T-helper 2 cell treated with Interferon-gamma antibody and Interleukin-4, amounts not matched to agents 5 μg/mL and 100 μg/mL, for 36 hours (primary cell): ENCODE measurements at regions not wholly inside any gene's neighbourhood (a gene's known extent, or its start where the extent isn't known, plus 50 kb on each side); places are given as distances from the start of the nearest gene placed in this dataset.
"Not testable (repeated sequence)": the region's sequence is repeated elsewhere in the genome, so short reads cannot be mapped to it uniquely, and the experiment has no call there.

ENCODE experiments used
- DNase-seq: peaks from one replicate; pipeline ENCODE4 v3.0.0; 2021; ENCODE audit warnings: low spot score
- H3K27ac Mint-ChIP-seq: one replicate; pipeline ENCODE4 v1.8.0; 2021; ENCODE audit warnings: mild to moderate bottlenecking, mixed read lengths
- H3K27me3 Mint-ChIP-seq: one replicate; pipeline ENCODE4 v1.8.0; 2021; ENCODE audit warnings: low read depth, mixed read lengths
- H3K36me3 Mint-ChIP-seq: one replicate; pipeline ENCODE4 v1.8.0; 2021; ENCODE audit warnings: low read depth, mixed read lengths
- H3K4me1 Mint-ChIP-seq: one replicate; pipeline ENCODE4 v1.8.0; 2021; ENCODE audit warnings: low read depth, mixed read lengths
- H3K4me3 Mint-ChIP-seq: one replicate; pipeline ENCODE4 v1.8.0; 2022; ENCODE audit warnings: mild to moderate bottlenecking, moderate library complexity, mixed read lengths
- H3K9me3 Mint-ChIP-seq: one replicate; pipeline ENCODE4 v1.8.0; 2021; ENCODE audit warnings: mixed read lengths

DNA sequence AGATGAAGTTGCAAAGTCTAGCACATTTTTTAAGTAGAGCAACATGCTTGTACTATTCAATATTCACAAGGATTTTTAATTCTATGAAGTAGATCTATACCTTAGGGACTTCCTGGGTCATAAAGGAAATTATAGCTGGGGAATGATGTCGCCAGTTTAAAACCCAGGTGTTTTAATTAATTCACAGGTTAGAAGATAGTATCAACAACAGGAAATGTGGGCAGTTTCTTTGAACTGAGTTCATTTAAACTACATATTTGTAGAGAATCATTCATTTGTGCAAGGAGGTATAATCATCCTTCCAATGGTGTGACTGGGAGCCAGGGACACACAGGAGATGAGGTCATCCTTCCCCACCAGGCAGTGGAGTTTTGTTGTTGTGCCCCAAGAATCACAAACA is 181.3 kb upstream of the KLF3 start:
- Mint-ChIP-seq H3K9me3 (peaks cover 3% of the 10 kb centered on the region), H3K4me3 (no peak overlapping the region), H3K27ac (no peak overlapping the region), H3K27me3 (peaks cover 12% of the 10 kb centered on the region), H3K36me3 (no peaks in the 10 kb centered on the region), H3K4me1 (peaks cover 6% of the 10 kb centered on the region)
- no peak for DNase-seq

DNA sequence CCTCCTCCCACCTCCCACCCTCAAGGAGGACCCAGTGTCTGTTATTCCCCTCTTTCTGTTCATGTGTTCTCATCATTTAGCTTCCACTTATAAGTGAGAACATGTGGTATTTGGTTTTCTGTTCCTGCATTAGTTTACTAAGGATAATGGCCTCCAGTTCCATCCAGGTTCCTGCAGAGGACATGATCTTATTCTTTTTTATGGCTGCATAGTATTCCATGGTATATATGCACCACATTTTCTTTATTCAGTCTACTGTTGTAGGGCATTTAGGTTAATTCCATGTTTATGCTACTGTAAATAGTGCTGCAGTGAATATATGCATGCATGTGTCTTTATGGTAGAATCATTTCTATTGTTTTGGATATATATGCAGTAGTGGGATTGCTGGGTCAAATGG is 180.4 kb upstream of the KLF3 start:
- H3K4me1 Mint-ChIP-seq, H3K4me3 Mint-ChIP-seq, H3K9me3 Mint-ChIP-seq, DNase-seq, H3K36me3 Mint-ChIP-seq, H3K27ac Mint-ChIP-seq: not testable (repeated sequence)
- peaks cover 12% of the 10 kb centered on the region for H3K27me3 Mint-ChIP-seq

DNA sequence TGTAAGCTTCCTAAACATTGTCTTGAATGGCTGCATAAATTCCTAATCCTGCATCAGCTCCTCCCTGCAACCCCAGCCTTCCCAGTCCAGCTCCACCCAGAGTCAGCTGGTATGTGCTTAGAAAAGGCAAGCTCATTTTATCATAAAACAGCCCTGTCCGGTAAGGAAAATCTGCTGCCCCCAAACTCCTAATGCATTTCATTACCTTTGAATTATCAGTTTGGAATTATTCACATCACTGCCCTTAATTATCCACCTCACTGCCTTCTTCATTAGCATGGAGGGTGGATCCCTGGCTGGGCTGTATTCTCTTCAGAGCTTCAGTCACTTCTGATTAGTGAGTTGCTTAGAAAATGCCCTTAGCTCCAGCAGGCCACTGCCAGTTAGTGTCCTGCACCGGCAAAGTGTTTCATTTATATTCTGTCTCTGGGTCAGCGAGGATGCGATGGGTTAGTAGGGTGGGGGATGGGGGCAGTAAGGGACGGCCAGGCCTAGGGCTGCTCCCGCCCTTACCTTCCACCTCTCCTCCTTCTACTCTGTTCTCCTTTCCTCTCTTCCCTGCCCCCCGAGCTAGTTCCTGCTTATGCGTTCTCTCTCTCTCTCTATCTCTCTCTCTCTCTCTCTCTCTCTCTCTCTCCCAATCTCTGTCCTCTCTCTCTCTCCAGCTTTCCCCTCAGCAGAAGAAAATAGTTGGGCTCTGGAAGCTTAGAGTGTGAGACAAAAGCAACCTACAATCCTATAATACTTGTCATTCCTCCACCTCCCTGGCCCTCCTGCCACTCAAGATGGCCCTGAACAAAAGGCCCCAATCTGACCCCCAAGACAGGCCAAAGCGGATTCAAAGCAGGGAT is 174.8 kb upstream of the KLF3 start:
- H3K36me3 Mint-ChIP-seq, result no peaks in the 10 kb centered on the region
- no peak overlapping the region for H3K27ac Mint-ChIP-seq
- peaks cover 8% of the 10 kb centered on the region for H3K27me3 Mint-ChIP-seq
- H3K4me3 Mint-ChIP-seq, result no peak overlapping the region
- no peaks in the 10 kb centered on the region for H3K9me3 Mint-ChIP-seq
- H3K4me1 Mint-ChIP-seq, result peaks cover 13% of the 10 kb centered on the region
- no peak for DNase-seq

DNA sequence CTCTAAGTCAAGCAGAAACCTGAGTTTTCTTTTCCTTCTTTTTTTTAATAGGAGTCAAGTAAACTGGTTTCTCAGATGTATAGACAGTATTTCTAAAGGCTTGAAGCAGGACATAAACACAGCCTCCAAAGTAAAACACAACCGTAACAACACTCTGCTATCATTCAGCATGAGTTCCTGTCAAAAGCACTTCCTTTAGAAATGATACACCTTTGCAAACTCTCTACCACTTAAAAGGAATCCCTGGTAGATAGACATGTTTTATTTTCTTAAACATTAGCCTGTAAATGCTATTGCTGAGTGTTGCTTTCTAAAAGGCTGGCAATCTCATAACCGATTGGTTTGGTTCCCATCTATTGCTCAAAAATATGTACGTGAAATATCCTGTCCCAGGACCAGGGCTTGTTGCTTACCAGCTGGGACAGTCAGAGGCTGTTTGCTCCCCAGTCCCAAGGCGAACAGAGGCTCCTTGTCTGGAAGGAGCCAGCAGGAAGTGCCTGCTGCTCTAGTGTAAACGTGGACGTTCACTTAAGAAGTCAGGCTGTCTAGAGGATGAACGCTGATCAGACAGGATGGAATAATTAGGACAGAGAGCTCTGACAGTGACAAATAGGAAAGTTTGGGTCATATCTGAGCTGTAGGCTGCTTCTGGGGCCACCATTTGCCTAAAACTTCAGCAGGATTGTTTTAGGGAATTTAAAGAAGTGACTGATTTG is 173.9 kb upstream of the KLF3 start:
- Mint-ChIP-seq H3K9me3 (no peaks in the 10 kb centered on the region), H3K27ac (peak overlapping the region; percentile 34), H3K27me3 (peaks cover 13% of the 10 kb centered on the region), H3K4me1 (peaks cover 13% of the 10 kb centered on the region), H3K4me3 (no peak overlapping the region), H3K36me3 (no peaks in the 10 kb centered on the region)
- no peak for DNase-seq

DNA sequence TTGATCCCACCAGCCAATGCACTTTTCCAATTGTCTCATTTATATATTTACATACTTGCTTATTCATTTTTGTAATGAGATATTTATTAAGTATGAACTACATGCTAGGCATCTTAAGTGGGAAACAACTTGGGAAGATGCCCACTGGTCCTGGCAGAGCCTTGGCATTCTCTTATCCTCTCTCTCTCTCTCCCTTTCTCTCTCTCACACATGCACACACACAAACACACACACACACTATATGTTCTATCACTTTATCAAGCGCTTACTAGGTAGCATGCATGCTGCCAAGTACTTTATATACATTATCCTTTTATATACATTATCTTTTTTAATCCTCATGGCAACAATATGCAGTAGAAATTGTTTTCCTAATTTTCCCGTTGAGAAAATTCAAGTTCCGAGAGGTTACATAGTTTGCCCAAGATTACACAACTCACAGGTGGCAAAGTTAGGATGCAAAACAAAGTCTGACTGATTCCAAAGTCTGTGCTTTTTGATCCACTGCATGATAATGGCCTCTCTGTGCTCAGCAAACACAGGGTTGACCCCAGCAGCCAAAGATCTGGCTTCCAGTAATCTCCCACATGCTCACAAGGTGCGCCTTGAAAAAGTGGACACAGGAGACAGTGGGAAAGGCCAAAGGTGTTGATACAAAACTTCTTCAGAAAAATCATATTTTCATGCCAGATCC is 173.1 kb upstream of the KLF3 start:
- Mint-ChIP-seq H3K4me3 (no peak overlapping the region), H3K27me3 (peaks cover 13% of the 10 kb centered on the region), H3K36me3 (no peaks in the 10 kb centered on the region), H3K27ac (no peak overlapping the region), H3K4me1 (peaks cover 13% of the 10 kb centered on the region), H3K9me3 (no peaks in the 10 kb centered on the region)
- no peak for DNase-seq

DNA sequence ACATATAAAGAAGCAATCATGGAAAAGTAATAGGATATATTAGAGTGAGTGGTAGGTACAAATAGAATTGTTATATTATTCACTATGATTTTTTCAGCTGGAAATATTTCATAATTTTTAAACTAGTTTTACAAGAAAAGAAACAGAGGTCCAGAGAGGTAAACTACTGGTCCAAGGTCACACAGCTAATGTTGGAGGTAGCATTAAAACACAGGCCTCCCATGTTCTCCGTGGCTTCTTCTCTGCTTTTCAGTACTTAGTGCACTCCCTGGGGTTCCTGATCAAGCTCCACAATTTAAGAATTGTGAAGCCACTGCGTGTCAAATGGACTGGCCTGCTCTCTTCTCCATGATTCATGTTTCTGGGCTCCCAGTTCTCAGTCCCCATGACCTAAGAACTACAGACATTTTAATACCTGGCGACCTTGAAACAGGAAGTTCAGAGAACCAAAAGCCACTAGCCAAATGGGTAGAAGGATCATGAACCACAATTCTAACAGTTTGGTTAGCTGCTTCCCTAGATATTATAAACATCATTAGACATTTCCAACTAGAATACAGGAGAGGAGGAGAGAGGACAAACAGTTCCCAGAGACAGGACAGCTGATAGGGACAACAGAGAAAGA is 172.0 kb upstream of the KLF3 start:
- no peaks in the 10 kb centered on the region for H3K36me3 Mint-ChIP-seq
- H3K4me1 Mint-ChIP-seq, result peaks cover 13% of the 10 kb centered on the region
- H3K27me3 Mint-ChIP-seq, result peaks cover 14% of the 10 kb centered on the region
- peak overlapping the region; percentile 17 for H3K27ac Mint-ChIP-seq
- H3K4me3 Mint-ChIP-seq, result no peak overlapping the region
- H3K9me3 Mint-ChIP-seq, result no peaks in the 10 kb centered on the region
- DNase-seq, result no peak

DNA sequence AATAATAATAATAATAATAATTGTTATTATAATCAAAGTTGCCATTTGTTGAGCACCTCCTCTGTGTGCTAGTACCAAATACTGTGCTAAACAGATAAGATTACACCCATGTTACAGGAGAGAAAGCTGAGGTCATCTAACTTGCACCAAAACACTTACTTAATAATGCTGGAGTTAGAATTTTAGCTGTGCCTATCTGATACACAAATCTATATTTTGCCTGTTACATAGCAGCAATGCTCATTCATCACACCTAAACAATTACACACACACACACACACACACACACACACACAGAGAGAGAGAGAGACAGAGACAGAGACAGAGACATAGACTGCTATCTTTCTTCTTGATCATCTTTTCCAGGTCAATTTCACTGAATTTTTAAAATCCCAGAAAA is 170.9 kb upstream of the KLF3 start:
- H3K4me3 Mint-ChIP-seq, result no peak overlapping the region
- H3K9me3 Mint-ChIP-seq, result no peaks in the 10 kb centered on the region
- DNase-seq, result no peak
- H3K36me3 Mint-ChIP-seq, result no peaks in the 10 kb centered on the region
- H3K27ac Mint-ChIP-seq, result no peak overlapping the region
- H3K4me1 Mint-ChIP-seq, result peaks cover 13% of the 10 kb centered on the region
- H3K27me3 Mint-ChIP-seq, result peaks cover 23% of the 10 kb centered on the region

DNA sequence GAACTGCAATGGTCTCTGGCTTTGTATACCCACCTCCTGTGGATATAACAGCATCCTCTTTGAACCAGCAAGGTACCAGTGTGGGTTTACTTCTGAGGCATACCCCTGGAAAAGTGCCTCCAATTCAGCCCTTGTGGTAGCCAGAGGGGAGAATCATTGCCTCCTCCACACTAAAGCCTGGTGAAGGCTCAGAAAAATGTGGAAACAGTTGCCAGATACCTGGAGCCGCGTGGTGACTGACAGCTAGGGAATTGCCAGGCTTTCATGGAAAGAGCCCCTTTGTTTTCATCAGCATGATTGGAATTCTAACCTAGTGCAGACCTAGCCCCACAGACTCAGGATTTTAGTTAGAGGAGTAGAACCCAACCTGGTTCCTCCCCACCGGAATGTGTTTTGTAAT is 168.6 kb upstream of the KLF3 start:
- H3K4me3 Mint-ChIP-seq, result no peak overlapping the region
- no peaks in the 10 kb centered on the region for H3K36me3 Mint-ChIP-seq
- peaks cover 4% of the 10 kb centered on the region for H3K4me1 Mint-ChIP-seq
- no peaks in the 10 kb centered on the region for H3K9me3 Mint-ChIP-seq
- no peak for DNase-seq
- H3K27ac Mint-ChIP-seq, result no peak overlapping the region
- H3K27me3 Mint-ChIP-seq, result peaks cover 30% of the 10 kb centered on the region

DNA sequence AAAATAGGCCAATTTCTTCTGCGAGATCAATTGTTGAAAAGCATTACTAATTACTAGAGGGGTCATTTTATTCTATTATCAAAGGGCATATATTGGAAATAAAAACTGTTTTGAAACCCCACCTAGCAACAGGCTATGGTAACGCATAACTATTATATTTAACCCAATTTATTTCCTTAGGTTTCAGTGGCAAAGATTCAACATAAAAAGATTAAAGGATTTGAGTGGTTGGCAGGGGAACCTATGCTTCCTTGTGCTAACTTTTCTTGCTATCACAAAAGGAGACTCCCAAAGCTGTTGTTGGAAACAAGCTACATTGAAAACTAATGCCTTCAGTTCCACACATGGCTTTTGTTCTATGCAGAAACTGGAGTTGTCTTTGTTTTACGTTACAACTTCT is 166.9 kb upstream of the KLF3 start:
- Mint-ChIP-seq H3K9me3 (no peaks in the 10 kb centered on the region), H3K27ac (no peak overlapping the region), H3K36me3 (no peaks in the 10 kb centered on the region), H3K4me3 (no peak overlapping the region), H3K4me1 (peaks cover 2% of the 10 kb centered on the region), H3K27me3 (peaks cover 37% of the 10 kb centered on the region)
- DNase-seq, result no peak

DNA sequence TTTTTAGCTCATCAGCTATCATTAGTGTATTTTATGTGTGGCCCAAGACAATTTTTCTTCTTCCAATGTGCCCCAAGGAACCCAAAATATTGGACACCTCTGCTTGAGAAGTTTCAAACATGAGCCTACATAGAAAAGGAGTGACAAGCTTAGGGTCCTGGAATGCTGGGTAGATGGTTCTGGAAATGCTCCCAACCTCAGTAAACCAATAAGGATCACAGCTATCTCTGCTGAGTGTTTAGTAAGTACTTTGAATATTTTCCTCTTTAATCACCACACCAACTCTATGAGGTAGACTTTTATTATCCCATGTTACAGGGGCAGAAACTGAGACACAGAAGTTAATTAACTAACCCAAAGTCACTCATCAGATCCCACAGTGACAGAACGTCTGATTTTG is 164.9 kb upstream of the KLF3 start:
- H3K4me3 Mint-ChIP-seq, result no peak overlapping the region
- H3K27ac Mint-ChIP-seq, result no peak overlapping the region
- H3K9me3 Mint-ChIP-seq, result no peaks in the 10 kb centered on the region
- peaks cover 31% of the 10 kb centered on the region for H3K27me3 Mint-ChIP-seq
- DNase-seq, result no peak
- H3K4me1 Mint-ChIP-seq, result peaks cover 9% of the 10 kb centered on the region
- no peaks in the 10 kb centered on the region for H3K36me3 Mint-ChIP-seq

DNA sequence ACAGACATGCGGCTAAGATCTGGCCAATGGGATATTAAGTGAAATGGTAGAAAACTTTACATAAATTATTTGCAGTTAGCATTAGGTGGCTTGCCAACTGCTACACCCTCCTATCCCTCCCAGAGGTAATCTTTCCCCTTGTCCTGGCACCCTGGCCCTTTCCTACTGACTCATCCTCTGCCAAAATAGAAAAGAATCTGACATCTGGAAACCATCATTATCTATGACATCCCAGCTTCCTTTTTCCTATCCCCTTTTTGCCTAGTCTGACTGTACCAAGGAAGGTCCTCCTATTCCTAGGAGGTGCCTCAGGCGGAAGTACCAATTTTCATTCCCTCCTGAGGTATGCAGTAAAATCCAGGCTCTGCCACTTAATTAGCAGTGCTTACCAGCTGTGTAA is 163.6 kb upstream of the KLF3 start:
- Mint-ChIP-seq H3K27me3 (peaks cover 29% of the 10 kb centered on the region), H3K36me3 (no peaks in the 10 kb centered on the region), H3K27ac (no peak overlapping the region), H3K4me3 (no peak overlapping the region), H3K9me3 (no peaks in the 10 kb centered on the region), H3K4me1 (peaks cover 10% of the 10 kb centered on the region)
- DNase-seq, result no peak

DNA sequence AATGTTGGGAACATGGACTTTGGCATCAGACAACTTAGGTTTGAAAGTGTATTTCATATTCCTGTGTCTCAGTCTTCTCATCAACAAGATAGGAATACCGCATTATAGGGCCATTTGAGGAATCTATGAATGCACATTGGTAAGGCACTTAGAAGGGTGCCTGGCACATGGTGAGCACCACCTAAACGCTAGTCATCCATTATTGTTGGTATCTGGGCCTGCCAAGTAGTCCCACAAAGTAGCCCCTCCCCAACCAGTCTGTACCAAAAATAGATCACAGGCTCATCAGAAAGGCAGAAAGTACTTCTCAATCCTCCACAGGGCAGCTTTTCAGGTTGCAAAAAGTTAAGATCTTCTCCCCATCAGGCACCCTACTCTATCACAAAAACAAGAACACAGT is 162.3 kb upstream of the KLF3 start:
- Mint-ChIP-seq H3K4me1 (peaks cover 18% of the 10 kb centered on the region), H3K36me3 (no peaks in the 10 kb centered on the region), H3K4me3 (no peak overlapping the region), H3K27me3 (peaks cover 35% of the 10 kb centered on the region), H3K9me3 (no peaks in the 10 kb centered on the region), H3K27ac (no peak overlapping the region)
- no peak for DNase-seq

DNA sequence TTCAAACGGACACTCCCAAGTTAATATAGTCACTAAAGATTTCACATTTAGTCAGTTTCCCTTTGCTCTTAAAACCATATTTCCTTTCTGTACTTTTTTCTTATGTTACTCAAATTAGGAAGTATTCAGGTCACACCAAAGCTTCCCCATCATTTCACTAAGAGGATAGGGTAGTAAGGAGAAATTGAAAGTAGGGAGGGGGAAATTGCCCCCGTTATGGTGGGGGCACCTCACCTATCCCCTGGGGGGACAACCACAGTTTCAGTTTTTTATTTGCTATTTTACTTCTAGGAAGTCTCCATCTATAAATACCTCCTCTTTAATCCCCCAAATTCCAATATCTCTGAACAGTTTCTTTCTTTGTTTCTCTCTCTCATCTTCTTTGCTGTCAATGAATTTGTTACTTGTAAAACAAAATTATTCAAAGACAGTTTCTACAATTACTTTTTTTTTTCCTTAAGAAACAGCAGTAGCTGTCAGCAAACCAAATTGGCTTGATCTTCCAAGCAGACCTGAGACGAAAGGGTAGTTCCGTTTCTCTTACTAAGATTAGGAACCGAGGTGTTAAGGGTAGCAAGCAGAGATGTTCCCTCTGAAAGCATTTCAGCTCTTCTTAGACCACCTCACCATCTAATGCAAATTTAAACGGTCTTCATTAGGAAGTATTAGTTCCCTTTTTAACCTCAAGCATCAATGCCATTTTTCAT is 160.2 kb upstream of the KLF3 start:
- Mint-ChIP-seq H3K27me3 (peaks cover 40% of the 10 kb centered on the region), H3K4me1 (peaks cover 38% of the 10 kb centered on the region), H3K27ac (no peak overlapping the region), H3K36me3 (no peaks in the 10 kb centered on the region), H3K4me3 (no peak overlapping the region), H3K9me3 (no peaks in the 10 kb centered on the region)
- no peak for DNase-seq
